Suprapubic skin (tissue), 3 donors: ENCODE measurements at regions not wholly inside any gene's neighbourhood (a gene's known extent, or its start where the extent isn't known, plus 50 kb on each side); places are given as distances from the start of the nearest gene placed in this dataset.

Source experiments
- CTCF ChIP-seq, 2 donors: fragments of 200-600 bp in 1 of 2; fragments of 450-650 bp in 1 of 2; sonication (generic) in 1 of 2; IDR thresholded peaks; one replicate each; pipeline ENCODE4 v1.5.1; 2016 to 2019; ENCODE audit warnings: antibody characterized with exemption in 2 of 2, mild to moderate bottlenecking in 1 of 2, moderate library complexity in 1 of 2
- POLR2A ChIP-seq, 2 donors: fragments of 450-650 bp; IDR thresholded peaks; one replicate each; pipeline ENCODE4 v1.6.1; 2017; ENCODE audit warnings: antibody characterized with exemption in 2 of 2, mild to moderate bottlenecking in 2 of 2, moderate library complexity in 2 of 2

- TF ChIP-seq POLR2A (IDR thresholded peaks at IDR 0.05) (no peak), CTCF (IDR thresholded peaks at IDR 0.05) (no peak)
Measured at GRCh38 chr6:15960740-15961634, 167.9 kb upstream of the MYLIP start.
